Epithelial cell of esophagus (primary cell): ENCODE measurements at regions not wholly inside any gene's neighbourhood (a gene's known extent, or its start where the extent isn't known, plus 50 kb on each side); places are given as distances from the start of the nearest gene placed in this dataset.

Experiments
- DNase-seq: peaks from one replicate; pipeline ENCODE4 v3.0.0; 2010; ENCODE audit warnings: low read depth
- H3K4me3 ChIP-seq: 2 replicates; pipeline ENCODE4 v1.5.1; 2011; ENCODE audit warnings: mild to moderate bottlenecking, low read length, control low read depth
- CTCF ChIP-seq: IDR thresholded peaks from 2 replicates; pipeline ENCODE4 v1.5.1; 2011; ENCODE audit warnings: low read depth, mild to moderate bottlenecking, low read length, control low read depth, inconsistent platforms; ENCODE audit not compliant: insufficient read depth; ENCODE audit errors: missing control alignments

DNA sequence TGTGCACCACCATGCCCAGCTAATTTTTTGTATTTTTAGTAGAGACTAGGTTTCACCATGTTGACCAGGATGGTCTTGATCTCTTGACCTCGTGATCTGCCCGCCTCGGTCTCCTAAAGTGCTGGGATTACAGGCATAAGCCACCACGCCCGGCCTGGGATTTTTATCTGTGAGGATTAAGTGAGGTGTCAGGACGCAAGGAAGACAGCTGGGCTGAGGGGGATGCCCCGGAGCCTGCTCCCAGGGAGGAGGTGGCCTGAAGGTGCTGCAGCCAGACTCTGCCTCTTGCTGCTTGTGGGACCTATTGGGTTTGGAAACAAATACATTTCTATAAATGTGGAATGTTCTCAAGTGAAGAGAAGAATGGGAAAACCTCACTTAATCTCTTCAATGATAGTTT lies 131.6 kb downstream of the OLFM4 start:
- DNase-seq, result no peak
- TF ChIP-seq CTCF, result no peak
- no peak overlapping the region for H3K4me3 ChIP-seq

DNA sequence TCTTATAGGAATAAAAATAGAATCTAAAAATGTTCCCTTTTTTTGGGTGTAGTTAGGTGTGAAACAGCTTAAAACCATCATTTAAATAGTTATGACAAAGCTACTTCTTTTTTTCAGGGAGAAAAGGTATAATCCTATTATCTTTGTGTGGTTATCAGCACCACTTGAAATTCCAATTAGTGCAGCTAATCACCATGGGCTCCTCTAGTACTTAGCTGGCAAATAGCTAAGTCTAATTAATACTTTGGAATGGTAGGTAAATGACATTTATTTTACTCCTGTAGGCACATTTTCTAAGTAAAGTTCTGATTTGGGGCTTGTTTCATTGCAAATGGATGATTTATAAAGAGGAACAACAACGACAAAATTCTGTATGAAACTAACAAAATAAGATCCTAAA lies 132.6 kb downstream of the OLFM4 start:
- H3K4me3 ChIP-seq, result no peak overlapping the region
- DNase-seq, result no peak
- TF ChIP-seq CTCF, result no peak

GRCh38 chr13:53165261-53165660 lies 136.6 kb downstream of the OLFM4 start:
- TF ChIP-seq CTCF, result no peak
- no peak overlapping the region for H3K4me3 ChIP-seq
- no peak for DNase-seq

DNA sequence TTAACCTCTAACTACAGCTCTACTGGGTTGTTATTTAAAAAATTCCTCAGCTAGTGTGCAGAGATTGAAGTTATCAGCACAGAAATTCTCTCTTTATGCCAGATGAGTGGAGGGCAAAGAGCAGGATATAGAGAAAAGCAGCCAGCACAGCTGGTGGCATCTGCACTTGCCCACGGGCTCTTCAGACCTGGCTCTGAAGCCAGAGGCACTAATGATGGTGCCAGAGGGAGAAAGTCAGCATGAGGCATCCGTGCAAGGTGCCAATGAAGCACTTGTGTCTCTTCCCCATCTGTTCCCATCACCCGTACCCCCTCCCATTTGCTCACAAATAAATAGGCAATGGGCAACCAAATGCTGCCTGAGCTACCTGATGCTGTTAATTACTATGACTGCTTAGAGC lies 138.9 kb downstream of the OLFM4 start:
- no peak overlapping the region for H3K4me3 ChIP-seq
- no peak for TF ChIP-seq CTCF
- no peak for DNase-seq

DNA sequence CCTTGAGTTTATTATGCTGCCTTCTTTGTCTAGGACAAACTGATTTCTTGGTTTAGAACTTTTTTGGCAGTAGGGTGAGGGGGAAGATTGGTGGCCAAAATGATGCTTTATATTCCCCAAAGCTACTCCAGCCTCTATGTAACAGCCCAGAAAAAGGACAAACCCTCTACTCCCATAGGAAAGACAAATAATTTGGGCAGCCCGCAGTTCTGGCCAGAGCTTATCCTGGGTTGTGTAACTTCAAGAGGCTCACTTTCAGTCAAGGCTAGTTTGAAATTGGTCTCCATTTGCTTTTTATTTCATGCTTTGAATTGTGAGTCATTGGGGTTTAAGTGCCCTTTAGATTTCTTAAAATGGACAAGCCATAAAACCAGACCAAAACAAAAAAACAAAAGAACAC lies 142.3 kb downstream of the OLFM4 start:
- DNase-seq, result no peak
- H3K4me3 ChIP-seq, result no peak overlapping the region
- TF ChIP-seq CTCF, result no peak

DNA sequence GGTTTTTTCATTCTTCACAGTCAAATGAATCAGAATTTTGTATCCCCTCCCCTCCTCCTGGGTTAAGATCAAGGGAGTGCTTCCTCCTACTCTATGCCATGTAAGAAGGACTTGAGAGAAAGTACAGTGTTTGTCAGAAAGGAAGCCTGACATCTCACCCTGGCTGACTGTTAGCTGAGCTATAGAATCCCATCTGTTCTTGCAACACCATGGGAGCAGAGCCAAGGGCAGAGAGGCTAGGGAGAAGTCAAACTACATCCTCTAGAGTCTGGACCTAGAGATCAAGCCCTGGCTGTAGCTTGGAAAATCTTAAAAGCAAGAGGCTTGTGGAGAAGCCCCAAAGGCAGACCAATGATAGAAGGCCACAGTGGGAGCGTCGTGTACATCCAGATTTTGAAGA lies 145.9 kb downstream of the OLFM4 start:
- H3K4me3 ChIP-seq, result no peak overlapping the region
- TF ChIP-seq CTCF, result no peak
- DNase-seq, result no peak

GRCh38 chr13:53180684-53181083 lies 152.1 kb downstream of the OLFM4 start:
- no peak for TF ChIP-seq CTCF
- no peak for DNase-seq
- no peak overlapping the region for H3K4me3 ChIP-seq
